SK-N-SH (cell line): ENCODE measurements at regions not wholly inside any gene's neighbourhood (a gene's known extent, or its start where the extent isn't known, plus 50 kb on each side); places are given as distances from the start of the nearest gene placed in this dataset.

Experiments used
- CTCF ChIA-PET: fragments of 300-600, 350-600 bp; formaldehyde crosslinking; extraction: SDS; loops from one replicate; lab custom pipeline; 2021; lab: Yijun Ruan, JAX
- POLR2A ChIA-PET: fragments of 350-600 bp; sonication (Branson Sonifier 250); formaldehyde crosslinking; extraction: SDS; loops from one replicate; lab custom pipeline; 2020; ENCODE audit warnings: antibody characterized with exemption, inconsistent platforms; lab: Yijun Ruan, JAX
- DNase-seq: peaks from one replicate; pipeline ENCODE4 v3.0.0; 2012
- H2AFZ ChIP-seq: fragments of 200-600 bp; sonication (generic); 2 replicates; pipeline ENCODE4 v1.8.1; 2016; ENCODE audit warnings: antibody characterized with exemption, mild to moderate bottlenecking, low read depth
- H3F3A ChIP-seq: fragments of 200-600 bp; sonication (generic); replicated peaks from 2 replicates; pipeline ENCODE3; 2016; ENCODE audit warnings: antibody characterized with exemption, mild to moderate bottlenecking; ENCODE audit not compliant: insufficient read depth
- H3K27ac ChIP-seq, 2 experiments: fragments of 200-500 bp in 1 of 2; fragments of 200-600 bp in 1 of 2; sonication (Bioruptor generic) in 1 of 2; sonication (generic), shearing (Covaris generic) in 1 of 2; 2 replicates each; pipeline versions ENCODE4 v1.5.1 to v1.6.1; 2014 to 2016; ENCODE audit warnings: low read depth in 2 of 2, inconsistent platforms in 1 of 2, low read length in 1 of 2, mild to moderate bottlenecking in 1 of 2, mixed read lengths in 1 of 2
- H3K27me3 ChIP-seq: fragments of 200-600 bp; sonication (generic), shearing (Covaris generic); 2 replicates; pipeline ENCODE4 v1.6.1; 2016; ENCODE audit warnings: mixed run types; ENCODE audit not compliant: insufficient read depth
- H3K36me3 ChIP-seq, 2 experiments: fragments of 200-500 bp in 1 of 2; fragments of 200-600 bp in 1 of 2; sonication (Bioruptor generic) in 1 of 2; sonication (generic) in 1 of 2; replicated peaks in 1 of 2; 2 replicates each; pipeline versions ENCODE3 to v1.5.1; 2014 to 2016; ENCODE audit warnings: low read length in 1 of 2, mild to moderate bottlenecking in 1 of 2; ENCODE audit not compliant: insufficient read depth in 2 of 2, control insufficient read depth in 1 of 2
- H3K4me1 ChIP-seq, 2 experiments: fragments of 200-500 bp in 1 of 2; fragments of 200-600 bp in 1 of 2; sonication (Bioruptor generic) in 1 of 2; sonication (generic), shearing (Covaris generic) in 1 of 2; 2 replicates each; pipeline versions ENCODE4 v1.5.1 to v1.6.1; 2014 to 2016; ENCODE audit warnings: low read depth in 1 of 2, low read length in 1 of 2, mixed run types in 1 of 2; ENCODE audit not compliant: insufficient read depth in 2 of 2, control insufficient read depth in 1 of 2
- H3K4me2 ChIP-seq: fragments of 200-600 bp; sonication (generic), shearing (Covaris generic); 2 replicates; pipeline ENCODE4 v1.6.1; 2017; ENCODE audit warnings: mixed run types
- H3K4me3 ChIP-seq, 2 experiments: fragments of 200-500 bp in 1 of 2; fragments of 200-600 bp in 1 of 2; sonication (Bioruptor generic) in 1 of 2; sonication (generic), shearing (Covaris generic) in 1 of 2; 2 replicates each; pipeline versions ENCODE4 v1.5.1 to v1.8.1; 2014 to 2016; ENCODE audit warnings: low read depth in 2 of 2, inconsistent platforms in 1 of 2, low read length in 1 of 2, mild to moderate bottlenecking in 1 of 2, mixed read lengths in 1 of 2, moderate library complexity in 1 of 2
- H3K79me2 ChIP-seq: fragments of 200-600 bp; sonication (generic); 2 replicates; pipeline ENCODE4 v1.8.1; 2017; ENCODE audit warnings: mild to moderate bottlenecking; ENCODE audit not compliant: insufficient read depth
- H3K9ac ChIP-seq: fragments of 200-600 bp; sonication (generic); 2 replicates; pipeline ENCODE4 v1.6.1; 2017; ENCODE audit warnings: mixed run types
- H3K9me2 ChIP-seq: fragments of 200-600 bp; sonication (generic); 2 replicates; pipeline ENCODE4 v1.6.1; 2017; ENCODE audit warnings: mixed run types
- H3K9me3 ChIP-seq: fragments of 200-600 bp; sonication (generic); 2 replicates; pipeline ENCODE4 v1.6.1; 2017; ENCODE audit warnings: mixed run types, mild to moderate bottlenecking, moderate library complexity
- H4K20me1 ChIP-seq: fragments of 200-600 bp; sonication (generic); 2 replicates; pipeline ENCODE4 v1.6.1; 2017; ENCODE audit warnings: mild to moderate bottlenecking, mixed run types; ENCODE audit not compliant: insufficient read depth
- CHD2 ChIP-seq: fragments of 150-350 bp; IDR thresholded peaks from 2 replicates; pipeline ENCODE4 v1.6.1; 2018; ENCODE audit warnings: low read length; ENCODE audit not compliant: partially characterized antibody
- GATA2 ChIP-seq: sonication (generic); formaldehyde crosslinking; IDR thresholded peaks from 2 replicates; pipeline ENCODE4 v1.5.0; 2020; ENCODE audit warnings: mild to moderate bottlenecking, missing genetic modification reagents
- MXI1 ChIP-seq: IDR thresholded peaks from 2 replicates; pipeline ENCODE4 v1.6.1; 2012; ENCODE audit warnings: mild to moderate bottlenecking, low read depth, low read length, improper control_type of control experiment
- POLR2AphosphoS5 ChIP-seq: IDR thresholded peaks from 2 replicates; pipeline ENCODE4 v1.6.1; 2012; ENCODE audit warnings: low read depth, low read length
- RCOR1 ChIP-seq: fragments of 150-350 bp; IDR thresholded peaks from 2 replicates; pipeline ENCODE4 v1.6.1; 2017; ENCODE audit warnings: antibody characterized with exemption, low read length
- RFX5 ChIP-seq: IDR thresholded peaks from 2 replicates; pipeline ENCODE4 v1.6.1; 2012; ENCODE audit warnings: mild to moderate bottlenecking, improper control_type of control experiment, low read length
- TAF1 ChIP-seq: IDR thresholded peaks from 2 replicates; pipeline ENCODE4 v1.6.1; 2012; ENCODE audit warnings: low read depth, mild to moderate bottlenecking, low read length, moderate library complexity, borderline replicate concordance
- TCF12 ChIP-seq: IDR thresholded peaks from 2 replicates; pipeline ENCODE4 v1.4.0; 2012
- WGBS: methylation state at CpG from one replicate; pipeline ENCODE4 v1.1.6; 2017; ENCODE audit warnings: low lambda C conversion rate; 5-methylcytosine and 5-hydroxymethylcytosine counted together
- TF ChIP-seq, protein P1 (sequence below): fragments of 200-600 bp; sonication (generic); IDR thresholded peaks from 2 replicates; pipeline ENCODE4 v1.6.1; 2017; ENCODE audit warnings: antibody characterized with exemption, mild to moderate bottlenecking, moderate library complexity
- TF ChIP-seq, protein P2 (sequence below): IDR thresholded peaks from 2 replicates; pipeline ENCODE4; 2012
- TF ChIP-seq, protein P3 (sequence below): IDR thresholded peaks from 2 replicates; pipeline ENCODE4 v1.6.1; 2012; ENCODE audit warnings: mild to moderate bottlenecking, low read depth, low read length, moderate library complexity
- TF ChIP-seq, protein P4 (sequence below): IDR thresholded peaks from 2 replicates; pipeline ENCODE4 v1.4.0; 2012; ENCODE audit warnings: low read depth, borderline replicate concordance
- TF ChIP-seq, protein P5 (sequence below): fragments of 150-350 bp; IDR thresholded peaks from 2 replicates; pipeline ENCODE4 v1.6.1; 2016; ENCODE audit warnings: mild to moderate bottlenecking, low read depth, low read length

DNA sequence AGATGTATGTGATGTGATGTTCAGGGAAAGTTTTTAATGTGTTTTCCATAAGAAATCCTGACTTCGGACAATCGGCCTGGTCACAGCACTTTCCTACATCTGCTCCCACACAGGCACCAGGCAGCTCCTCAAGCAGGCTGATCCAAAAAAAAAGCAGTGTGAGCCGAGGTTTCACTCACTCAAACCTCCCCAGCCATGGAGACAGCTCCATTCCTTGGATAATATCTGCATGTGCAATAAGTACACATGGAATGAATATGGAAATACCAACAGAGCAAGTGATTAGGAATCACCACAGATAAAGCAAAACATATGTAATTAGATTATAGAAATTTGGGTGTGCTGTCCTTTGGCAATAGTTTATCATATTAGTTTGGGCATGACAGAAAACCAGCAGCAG, 88.8 kb upstream of the API5 start:
- no peaks in the 10 kb centered on the region for H3K36me3 ChIP-seq
- H3K9me3 ChIP-seq = no peaks in the 10 kb centered on the region
- H3F3A ChIP-seq = no peaks in the 10 kb centered on the region
- no peak overlapping the region for H3K27ac ChIP-seq
- no peaks in the 10 kb centered on the region for H3K9me2 ChIP-seq
- CTCF ChIA-PET = interaction anchor here (1.1 kb wide), 1 partner anchor 27 kb away, joined by 3 read pairs; no protein-coding TSS in a partner anchor
- H3K27me3 ChIP-seq = no peaks in the 10 kb centered on the region
- H3K9ac ChIP-seq = no peak overlapping the region
- H3K4me3 ChIP-seq = no peak overlapping the region
- H2AFZ ChIP-seq = no peak overlapping the region
- peak; percentile 2 for DNase-seq
- H3K4me2 ChIP-seq = no peak overlapping the region
- POLR2A ChIA-PET = no interaction called here
- H3K79me2 ChIP-seq = no peaks in the 10 kb centered on the region
- TF ChIP-seq GATA2 (CRISPR knock-in tag) (no peak), MXI1 (no peak), RFX5 (no peak), TCF12 (no peak), TAF1 (no peak), POLR2AphosphoS5 (no peak), RCOR1 (no peak), CHD2 (no peak)
- TF ChIP-seq, protein P1, sequence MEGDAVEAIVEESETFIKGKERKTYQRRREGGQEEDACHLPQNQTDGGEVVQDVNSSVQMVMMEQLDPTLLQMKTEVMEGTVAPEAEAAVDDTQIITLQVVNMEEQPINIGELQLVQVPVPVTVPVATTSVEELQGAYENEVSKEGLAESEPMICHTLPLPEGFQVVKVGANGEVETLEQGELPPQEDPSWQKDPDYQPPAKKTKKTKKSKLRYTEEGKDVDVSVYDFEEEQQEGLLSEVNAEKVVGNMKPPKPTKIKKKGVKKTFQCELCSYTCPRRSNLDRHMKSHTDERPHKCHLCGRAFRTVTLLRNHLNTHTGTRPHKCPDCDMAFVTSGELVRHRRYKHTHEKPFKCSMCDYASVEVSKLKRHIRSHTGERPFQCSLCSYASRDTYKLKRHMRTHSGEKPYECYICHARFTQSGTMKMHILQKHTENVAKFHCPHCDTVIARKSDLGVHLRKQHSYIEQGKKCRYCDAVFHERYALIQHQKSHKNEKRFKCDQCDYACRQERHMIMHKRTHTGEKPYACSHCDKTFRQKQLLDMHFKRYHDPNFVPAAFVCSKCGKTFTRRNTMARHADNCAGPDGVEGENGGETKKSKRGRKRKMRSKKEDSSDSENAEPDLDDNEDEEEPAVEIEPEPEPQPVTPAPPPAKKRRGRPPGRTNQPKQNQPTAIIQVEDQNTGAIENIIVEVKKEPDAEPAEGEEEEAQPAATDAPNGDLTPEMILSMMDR = no peak
- TF ChIP-seq, protein P2, sequence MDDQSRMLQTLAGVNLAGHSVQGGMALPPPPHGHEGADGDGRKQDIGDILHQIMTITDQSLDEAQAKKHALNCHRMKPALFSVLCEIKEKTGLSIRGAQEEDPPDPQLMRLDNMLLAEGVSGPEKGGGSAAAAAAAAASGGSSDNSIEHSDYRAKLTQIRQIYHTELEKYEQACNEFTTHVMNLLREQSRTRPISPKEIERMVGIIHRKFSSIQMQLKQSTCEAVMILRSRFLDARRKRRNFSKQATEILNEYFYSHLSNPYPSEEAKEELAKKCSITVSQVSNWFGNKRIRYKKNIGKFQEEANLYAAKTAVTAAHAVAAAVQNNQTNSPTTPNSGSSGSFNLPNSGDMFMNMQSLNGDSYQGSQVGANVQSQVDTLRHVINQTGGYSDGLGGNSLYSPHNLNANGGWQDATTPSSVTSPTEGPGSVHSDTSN = no peak
- TF ChIP-seq, protein P3, sequence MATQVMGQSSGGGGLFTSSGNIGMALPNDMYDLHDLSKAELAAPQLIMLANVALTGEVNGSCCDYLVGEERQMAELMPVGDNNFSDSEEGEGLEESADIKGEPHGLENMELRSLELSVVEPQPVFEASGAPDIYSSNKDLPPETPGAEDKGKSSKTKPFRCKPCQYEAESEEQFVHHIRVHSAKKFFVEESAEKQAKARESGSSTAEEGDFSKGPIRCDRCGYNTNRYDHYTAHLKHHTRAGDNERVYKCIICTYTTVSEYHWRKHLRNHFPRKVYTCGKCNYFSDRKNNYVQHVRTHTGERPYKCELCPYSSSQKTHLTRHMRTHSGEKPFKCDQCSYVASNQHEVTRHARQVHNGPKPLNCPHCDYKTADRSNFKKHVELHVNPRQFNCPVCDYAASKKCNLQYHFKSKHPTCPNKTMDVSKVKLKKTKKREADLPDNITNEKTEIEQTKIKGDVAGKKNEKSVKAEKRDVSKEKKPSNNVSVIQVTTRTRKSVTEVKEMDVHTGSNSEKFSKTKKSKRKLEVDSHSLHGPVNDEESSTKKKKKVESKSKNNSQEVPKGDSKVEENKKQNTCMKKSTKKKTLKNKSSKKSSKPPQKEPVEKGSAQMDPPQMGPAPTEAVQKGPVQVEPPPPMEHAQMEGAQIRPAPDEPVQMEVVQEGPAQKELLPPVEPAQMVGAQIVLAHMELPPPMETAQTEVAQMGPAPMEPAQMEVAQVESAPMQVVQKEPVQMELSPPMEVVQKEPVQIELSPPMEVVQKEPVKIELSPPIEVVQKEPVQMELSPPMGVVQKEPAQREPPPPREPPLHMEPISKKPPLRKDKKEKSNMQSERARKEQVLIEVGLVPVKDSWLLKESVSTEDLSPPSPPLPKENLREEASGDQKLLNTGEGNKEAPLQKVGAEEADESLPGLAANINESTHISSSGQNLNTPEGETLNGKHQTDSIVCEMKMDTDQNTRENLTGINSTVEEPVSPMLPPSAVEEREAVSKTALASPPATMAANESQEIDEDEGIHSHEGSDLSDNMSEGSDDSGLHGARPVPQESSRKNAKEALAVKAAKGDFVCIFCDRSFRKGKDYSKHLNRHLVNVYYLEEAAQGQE = no peak
- TF ChIP-seq, protein P4, sequence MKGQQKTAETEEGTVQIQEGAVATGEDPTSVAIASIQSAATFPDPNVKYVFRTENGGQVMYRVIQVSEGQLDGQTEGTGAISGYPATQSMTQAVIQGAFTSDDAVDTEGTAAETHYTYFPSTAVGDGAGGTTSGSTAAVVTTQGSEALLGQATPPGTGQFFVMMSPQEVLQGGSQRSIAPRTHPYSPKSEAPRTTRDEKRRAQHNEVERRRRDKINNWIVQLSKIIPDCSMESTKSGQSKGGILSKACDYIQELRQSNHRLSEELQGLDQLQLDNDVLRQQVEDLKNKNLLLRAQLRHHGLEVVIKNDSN = no peak
- TF ChIP-seq, protein P5, sequence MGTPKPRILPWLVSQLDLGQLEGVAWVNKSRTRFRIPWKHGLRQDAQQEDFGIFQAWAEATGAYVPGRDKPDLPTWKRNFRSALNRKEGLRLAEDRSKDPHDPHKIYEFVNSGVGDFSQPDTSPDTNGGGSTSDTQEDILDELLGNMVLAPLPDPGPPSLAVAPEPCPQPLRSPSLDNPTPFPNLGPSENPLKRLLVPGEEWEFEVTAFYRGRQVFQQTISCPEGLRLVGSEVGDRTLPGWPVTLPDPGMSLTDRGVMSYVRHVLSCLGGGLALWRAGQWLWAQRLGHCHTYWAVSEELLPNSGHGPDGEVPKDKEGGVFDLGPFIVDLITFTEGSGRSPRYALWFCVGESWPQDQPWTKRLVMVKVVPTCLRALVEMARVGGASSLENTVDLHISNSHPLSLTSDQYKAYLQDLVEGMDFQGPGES = no peak
- TF ChIP-seq, all 33 proteins: peak for 0
- Histone ChIP-seq H3K4me1 (no peaks in the 10 kb centered on the region), H4K20me1 (no peaks in the 10 kb centered on the region)
- WGBS = 16% methylated on average over 3 of the region's 3 CpGs
